WI38 (cell line): ENCODE measurements at regions not wholly inside any gene's neighbourhood (a gene's known extent, or its start where the extent isn't known, plus 50 kb on each side); places are given as distances from the start of the nearest gene placed in this dataset.

Experiments
- H3K4me3 ChIP-seq: 2 replicates; pipeline ENCODE4 v1.5.1; 2011; ENCODE audit warnings: low read depth, mild to moderate bottlenecking, control low read depth, low read length
- TF ChIP-seq, protein P1 (sequence below): IDR thresholded peaks from 2 replicates; pipeline ENCODE4 v1.5.1; 2012; ENCODE audit warnings: low read depth, mild to moderate bottlenecking, control low read depth, low read length

- no peak overlapping the region for H3K4me3 ChIP-seq
- TF ChIP-seq, protein P1, sequence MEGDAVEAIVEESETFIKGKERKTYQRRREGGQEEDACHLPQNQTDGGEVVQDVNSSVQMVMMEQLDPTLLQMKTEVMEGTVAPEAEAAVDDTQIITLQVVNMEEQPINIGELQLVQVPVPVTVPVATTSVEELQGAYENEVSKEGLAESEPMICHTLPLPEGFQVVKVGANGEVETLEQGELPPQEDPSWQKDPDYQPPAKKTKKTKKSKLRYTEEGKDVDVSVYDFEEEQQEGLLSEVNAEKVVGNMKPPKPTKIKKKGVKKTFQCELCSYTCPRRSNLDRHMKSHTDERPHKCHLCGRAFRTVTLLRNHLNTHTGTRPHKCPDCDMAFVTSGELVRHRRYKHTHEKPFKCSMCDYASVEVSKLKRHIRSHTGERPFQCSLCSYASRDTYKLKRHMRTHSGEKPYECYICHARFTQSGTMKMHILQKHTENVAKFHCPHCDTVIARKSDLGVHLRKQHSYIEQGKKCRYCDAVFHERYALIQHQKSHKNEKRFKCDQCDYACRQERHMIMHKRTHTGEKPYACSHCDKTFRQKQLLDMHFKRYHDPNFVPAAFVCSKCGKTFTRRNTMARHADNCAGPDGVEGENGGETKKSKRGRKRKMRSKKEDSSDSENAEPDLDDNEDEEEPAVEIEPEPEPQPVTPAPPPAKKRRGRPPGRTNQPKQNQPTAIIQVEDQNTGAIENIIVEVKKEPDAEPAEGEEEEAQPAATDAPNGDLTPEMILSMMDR: no peak
These were observed 105.5 kb upstream of the ERCC6L2 start for GRCh38 chr9:95769909-95770433.

GRCh38 chr9:95769473-95769872 is 106.0 kb upstream of the ERCC6L2 start:
- no peak overlapping the region for H3K4me3 ChIP-seq
- TF ChIP-seq, protein P1: no peak

DNA sequence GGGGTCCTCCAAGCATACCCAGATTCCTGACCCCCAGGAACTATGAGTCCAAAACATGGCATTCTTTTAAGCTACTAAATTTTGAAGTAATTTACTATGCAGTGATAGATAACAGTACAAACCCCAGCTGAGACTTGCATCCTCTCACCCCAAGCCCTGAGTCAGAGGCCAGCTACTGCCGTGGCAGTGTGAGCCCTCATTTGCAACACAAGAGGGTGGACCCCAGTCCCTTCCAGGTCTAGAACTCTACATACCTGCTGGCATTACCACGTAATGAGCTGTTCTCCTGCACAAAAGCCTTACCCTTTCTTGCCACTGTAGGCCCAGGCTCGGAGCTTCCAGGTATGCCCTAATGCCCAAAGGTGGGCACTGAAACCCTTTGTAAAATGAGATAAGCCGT is 108.6 kb upstream of the ERCC6L2 start:
- TF ChIP-seq, protein P1: no peak
- no peak overlapping the region for H3K4me3 ChIP-seq

GRCh38 chr9:95764533-95765319 is 110.8 kb upstream of the ERCC6L2 start:
- TF ChIP-seq, protein P1: no peak
- peak overlapping the region; percentile 25 for H3K4me3 ChIP-seq

DNA sequence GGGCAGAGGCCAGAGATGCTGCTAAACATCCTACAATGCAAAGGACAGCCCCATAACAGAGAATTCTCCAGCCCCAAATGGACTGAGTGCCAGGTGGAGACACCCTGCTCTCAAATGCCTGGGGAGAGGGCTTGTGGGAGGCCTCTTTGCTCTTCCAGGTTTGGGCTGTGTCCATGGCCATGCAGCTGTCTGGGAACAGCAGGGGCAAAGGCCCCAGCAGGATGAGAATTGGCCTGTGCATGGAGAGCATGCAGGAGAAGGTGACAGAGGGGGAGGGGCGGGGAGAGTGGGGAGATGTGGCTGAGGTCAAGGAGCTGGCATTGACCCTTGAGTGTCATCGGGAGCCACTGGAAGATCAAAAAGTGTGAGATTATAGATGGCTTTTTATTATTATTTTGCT is 111.5 kb upstream of the ERCC6L2 start:
- no peak overlapping the region for H3K4me3 ChIP-seq
- TF ChIP-seq, protein P1: no peak

DNA sequence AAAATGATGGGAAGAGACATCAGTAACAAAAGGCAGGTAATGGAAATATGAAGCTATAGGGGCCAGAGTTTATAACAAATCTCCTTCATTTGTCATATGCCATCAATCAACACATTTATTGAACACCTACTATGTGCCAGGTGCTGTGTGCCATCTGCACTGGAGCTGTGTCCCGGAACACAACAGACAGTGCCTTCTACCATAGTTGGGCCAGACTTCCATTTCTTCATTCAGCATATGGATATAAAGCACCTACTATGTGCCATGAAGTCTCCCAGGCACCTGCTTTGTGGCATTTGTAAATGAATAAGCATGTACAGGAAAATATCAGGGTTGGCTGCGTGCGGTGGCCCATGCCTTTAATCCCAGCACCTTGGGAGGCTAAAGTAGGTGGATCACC is 112.5 kb upstream of the ERCC6L2 start:
- H3K4me3 ChIP-seq: no peak overlapping the region
- TF ChIP-seq, protein P1: no peak

- TF ChIP-seq, protein P1: no peak
These were observed 113.2 kb upstream of the ERCC6L2 start for GRCh38 chr9:95762322-95762721.

More at GRCh38 chr9:95762322-95762721, 113.2 kb upstream of the ERCC6L2 start:
- no peak overlapping the region for H3K4me3 ChIP-seq
